HL-60 (cell line): ENCODE measurements at regions not wholly inside any gene's neighbourhood (a gene's known extent, or its start where the extent isn't known, plus 50 kb on each side); places are given as distances from the start of the nearest gene placed in this dataset.

Source experiments
- DNase-seq, 2 experiments: peaks; one replicate each; pipeline ENCODE4 v3.0.0-alpha.2; 2010 to 2020; ENCODE audit warnings: low read depth in 1 of 2, low spot score in 1 of 2
- H3K27ac ChIP-seq: fragments of 250-450 bp; sonication (Bioruptor Pico); replicated peaks from 2 replicates; pipeline ENCODE4 v1.5.1; 2020; ENCODE audit warnings: mild to moderate bottlenecking, moderate library complexity
- H3K27me3 ChIP-seq: fragments of 250-450 bp; sonication (Bioruptor Pico); 2 replicates; pipeline ENCODE4 v1.5.1; 2021; ENCODE audit warnings: mild to moderate bottlenecking, moderate library complexity; ENCODE audit not compliant: insufficient read depth, poor library complexity, severe bottlenecking
- H3K4me3 ChIP-seq: replicated peaks from 2 replicates; pipeline ENCODE4 v1.5.1; 2011; ENCODE audit warnings: mild to moderate bottlenecking, control low read depth, low read length; ENCODE audit not compliant: insufficient read depth
- CTCF ChIP-seq: IDR thresholded peaks from one replicate; pipeline ENCODE4 v1.5.1; 2011; ENCODE audit warnings: low read length, control low read depth, inconsistent platforms; ENCODE audit not compliant: insufficient read depth
- GABPA ChIP-seq: IDR thresholded peaks from 2 replicates; pipeline ENCODE4 v1.6.1; 2012; ENCODE audit warnings: low read depth
- POLR2AphosphoS5 ChIP-seq: IDR thresholded peaks from 2 replicates; pipeline ENCODE4 v1.6.1; 2012; ENCODE audit warnings: low read depth
- REST ChIP-seq: IDR thresholded peaks from 2 replicates; pipeline ENCODE4 v1.6.1; 2012; ENCODE audit warnings: low read depth; ENCODE audit not compliant: insufficient replicate concordance
- SPI1 ChIP-seq: IDR thresholded peaks from 2 replicates; pipeline ENCODE4 v1.6.1; 2012; ENCODE audit warnings: low read depth, mild to moderate bottlenecking, borderline replicate concordance

- no peak overlapping the region for H3K27ac ChIP-seq
- no peak overlapping the region for H3K4me3 ChIP-seq
- TF ChIP-seq POLR2AphosphoS5 (no peak), REST (no peak), SPI1 (no peak), GABPA (no peak), CTCF (no peak)
- no peak for DNase-seq
- no peaks in the 10 kb centered on the region for H3K27me3 ChIP-seq
Observed at GRCh38 chr6:47131773-47132172, 89.6 kb upstream of the ADGRF1 start.

GRCh38 chr6:47130086-47130485 is 88.0 kb upstream of the ADGRF1 start:
- no peak overlapping the region for H3K27ac ChIP-seq

GRCh38 chr6:47129129-47129528 is 87.0 kb upstream of the ADGRF1 start:
- no peak for DNase-seq
- H3K27ac ChIP-seq: no peak overlapping the region
- H3K27me3 ChIP-seq: no peaks in the 10 kb centered on the region
- H3K4me3 ChIP-seq: no peak overlapping the region
- TF ChIP-seq GABPA (no peak), POLR2AphosphoS5 (no peak), SPI1 (no peak), CTCF (no peak), REST (no peak)

More at GRCh38 chr6:47130086-47130485, 88.0 kb upstream of the ADGRF1 start:
- no peak for TF ChIP-seq SPI1
- no peak for TF ChIP-seq GABPA
- no peak for TF ChIP-seq CTCF
- TF ChIP-seq POLR2AphosphoS5: no peak
- no peak for TF ChIP-seq REST
- no peaks in the 10 kb centered on the region for H3K27me3 ChIP-seq
- no peak for DNase-seq
- H3K4me3 ChIP-seq: no peak overlapping the region
